HuH-7.5 (cell line): ENCODE measurements at regions not wholly inside any gene's neighbourhood (a gene's known extent, or its start where the extent isn't known, plus 50 kb on each side); places are given as distances from the start of the nearest gene placed in this dataset.

ENCODE experiments used
- DNase-seq: peaks from one replicate; pipeline ENCODE4 v3.0.0; 2011; ENCODE audit warnings: low spot score

DNA sequence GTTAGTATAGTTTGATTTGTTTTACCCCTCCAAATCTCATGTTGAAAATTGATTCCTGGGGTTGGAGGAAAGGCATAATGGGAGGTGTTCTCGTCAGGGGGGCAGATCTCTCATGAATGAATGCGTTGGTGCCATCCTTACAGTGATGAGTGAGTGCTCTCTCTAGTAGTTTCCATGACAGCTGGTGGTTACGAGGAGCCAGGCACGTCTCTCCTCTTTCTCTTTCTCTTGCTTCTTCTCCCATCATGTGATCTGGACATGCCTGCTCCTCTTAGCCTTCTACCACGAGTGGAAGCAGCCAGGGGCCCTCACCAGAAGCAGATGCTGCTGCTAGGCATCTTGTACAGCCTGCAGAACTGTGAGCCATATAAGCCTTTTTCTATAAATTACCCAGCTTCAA, 454.1 kb downstream of the EFNA5 start:
- no peak for DNase-seq

DNA sequence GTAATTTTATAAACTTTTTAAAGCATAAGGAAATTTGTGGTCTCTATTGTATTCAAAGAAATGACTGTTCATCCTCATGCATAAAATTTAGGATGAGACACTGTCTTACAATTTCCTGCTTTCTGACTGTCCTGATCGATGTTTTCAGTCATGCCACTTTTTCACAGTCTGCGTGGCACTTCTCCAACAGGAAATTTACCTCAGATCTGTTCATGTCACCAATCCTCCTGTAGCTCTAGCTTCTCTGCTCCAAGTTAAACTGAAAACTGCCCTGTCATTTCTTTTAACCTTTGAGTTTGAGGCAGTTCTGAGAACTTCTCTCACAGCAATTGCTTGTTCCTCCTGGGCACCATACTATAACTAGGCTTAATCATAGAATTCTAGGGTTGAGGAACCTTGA, 455.1 kb downstream of the EFNA5 start:
- no peak for DNase-seq

DNA sequence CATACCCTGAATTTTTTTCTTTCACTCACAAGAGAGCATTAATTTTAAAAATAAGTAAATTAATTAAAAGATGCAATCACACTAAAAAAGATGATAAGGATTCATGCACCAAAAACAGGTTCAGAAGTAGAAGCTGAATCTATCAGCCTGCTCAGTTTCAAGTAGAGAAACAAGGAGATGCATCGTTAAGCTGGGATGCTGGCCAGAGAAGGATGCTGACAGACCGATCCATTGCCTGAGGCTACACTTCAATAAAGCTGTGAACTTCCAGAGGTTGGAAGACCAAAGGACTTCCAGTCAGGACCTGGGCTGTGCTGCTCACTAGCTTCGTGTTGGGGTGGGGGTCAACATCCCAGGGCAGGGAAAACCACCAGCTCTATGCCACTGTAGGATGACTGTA, 457.7 kb downstream of the EFNA5 start:
- DNase-seq, result no peak

DNA sequence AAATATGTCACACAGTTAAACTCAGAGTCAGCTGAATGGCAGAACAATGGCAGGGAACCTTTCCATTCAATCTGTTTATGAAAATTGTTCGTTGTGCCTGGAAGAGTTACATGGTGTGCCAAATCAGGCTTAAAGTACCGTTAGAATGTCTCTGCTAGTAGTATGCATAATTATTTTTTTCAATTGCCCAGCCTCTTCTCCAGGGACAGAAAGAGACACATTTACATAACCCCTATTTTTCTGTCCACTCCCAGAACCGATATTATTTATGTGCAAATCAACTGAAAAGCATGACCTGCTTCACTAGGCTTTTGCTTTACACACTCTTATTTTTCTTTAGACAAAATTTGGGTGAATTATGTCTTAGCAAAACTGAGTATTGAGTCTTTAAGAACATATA, 459.1 kb downstream of the EFNA5 start:
- no peak for DNase-seq

DNA sequence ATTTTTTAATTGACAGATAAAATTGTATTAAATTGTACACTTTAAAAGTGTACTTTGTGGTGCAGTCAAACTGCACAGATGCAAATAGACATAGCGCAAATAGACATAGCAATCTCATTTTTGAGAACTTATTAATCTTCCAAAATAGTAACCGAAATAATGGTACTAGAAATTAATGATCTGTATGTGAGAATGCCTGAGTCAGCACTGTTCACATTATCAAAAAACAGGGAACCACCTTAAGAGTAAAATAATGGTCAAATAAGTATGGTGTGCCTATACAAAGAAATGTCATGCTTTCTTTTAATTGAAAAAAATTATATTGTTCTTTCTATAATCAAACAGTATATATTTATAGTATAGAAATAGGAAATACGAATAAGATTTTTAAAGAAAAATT, 461.9 kb downstream of the EFNA5 start:
- no peak for DNase-seq

DNA sequence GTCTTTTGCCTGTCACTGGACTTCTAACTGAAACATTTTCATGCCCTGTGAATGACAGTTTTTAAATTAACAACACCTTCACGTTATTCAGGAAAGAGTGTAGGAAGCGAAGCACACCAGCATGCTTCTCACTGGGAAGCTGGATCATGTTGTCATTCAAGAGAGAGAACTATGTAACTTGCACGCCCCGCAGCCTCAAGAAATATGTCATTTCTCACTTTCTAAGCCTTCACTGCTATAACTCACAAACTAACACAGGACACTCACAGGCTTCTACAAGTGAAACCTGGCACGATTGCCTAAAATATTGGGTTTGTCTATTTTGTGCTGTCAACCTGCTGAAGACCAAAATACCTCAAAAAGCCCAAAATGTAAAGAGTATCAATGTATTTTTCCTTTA, 466.3 kb downstream of the EFNA5 start:
- DNase-seq, result no peak

DNA sequence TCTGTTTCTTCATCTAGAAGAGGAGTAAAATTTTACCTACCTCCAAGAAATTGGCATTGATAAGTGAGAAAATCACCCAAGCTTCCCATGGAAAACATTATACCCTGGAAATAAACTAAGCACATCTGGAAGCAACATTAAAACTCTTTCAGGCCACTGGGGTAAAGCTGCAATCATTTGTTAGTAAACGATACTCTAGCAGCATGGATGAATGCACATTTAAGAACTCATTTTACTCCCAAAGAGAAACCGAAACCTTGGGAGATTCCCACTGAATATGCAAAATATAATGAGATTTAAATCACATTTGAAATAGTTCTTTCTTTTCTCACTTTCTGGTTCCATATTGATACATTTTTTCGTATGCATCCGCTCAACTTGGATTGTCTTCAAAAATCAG, 467.5 kb downstream of the EFNA5 start:
- no peak for DNase-seq

DNA sequence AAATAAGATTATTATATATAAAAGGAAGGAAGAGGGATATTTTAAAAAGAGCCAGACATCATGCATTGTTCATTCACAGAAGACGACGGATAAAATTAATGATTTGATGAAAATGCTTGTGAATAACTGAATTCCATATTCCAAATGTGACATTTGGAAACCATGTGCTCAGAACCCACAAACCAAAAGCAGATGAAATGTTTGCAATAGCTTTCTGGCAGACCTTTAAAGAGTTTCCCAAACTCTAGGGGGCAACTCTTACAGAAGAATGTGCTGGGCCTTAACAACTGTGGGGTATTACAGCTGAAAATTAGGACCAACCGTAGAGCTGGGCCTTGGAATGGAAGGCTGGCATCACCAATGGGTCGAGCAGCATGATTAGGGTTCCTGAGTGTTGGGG, 471.0 kb downstream of the EFNA5 start:
- no peak for DNase-seq

DNA sequence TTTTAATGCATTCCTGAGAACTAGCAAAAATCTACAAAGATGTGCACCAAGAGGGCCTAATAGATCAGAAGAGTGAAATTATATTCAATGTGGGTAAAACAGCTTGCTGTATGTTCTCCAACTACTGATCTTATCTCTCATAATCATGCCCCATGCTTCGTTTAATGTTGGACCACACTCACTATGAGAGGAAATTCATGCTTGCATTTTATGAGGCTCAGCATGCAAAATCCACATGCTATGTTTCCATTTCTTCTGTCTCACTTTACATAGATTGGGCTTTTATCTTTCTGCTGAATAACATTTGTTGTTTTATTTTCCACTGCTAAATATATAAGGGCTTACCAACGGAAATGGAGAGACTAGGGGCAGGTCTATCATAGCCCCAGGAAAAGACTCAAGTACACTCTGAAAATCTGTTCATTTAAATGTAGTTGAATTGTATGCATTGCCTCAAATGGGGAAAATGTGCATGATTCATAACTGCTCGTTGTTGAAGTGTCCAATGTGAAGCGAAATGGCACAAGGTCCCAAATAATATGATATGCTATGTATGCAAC, 474.2 kb downstream of the EFNA5 start:
- DNase-seq, result no peak

DNA sequence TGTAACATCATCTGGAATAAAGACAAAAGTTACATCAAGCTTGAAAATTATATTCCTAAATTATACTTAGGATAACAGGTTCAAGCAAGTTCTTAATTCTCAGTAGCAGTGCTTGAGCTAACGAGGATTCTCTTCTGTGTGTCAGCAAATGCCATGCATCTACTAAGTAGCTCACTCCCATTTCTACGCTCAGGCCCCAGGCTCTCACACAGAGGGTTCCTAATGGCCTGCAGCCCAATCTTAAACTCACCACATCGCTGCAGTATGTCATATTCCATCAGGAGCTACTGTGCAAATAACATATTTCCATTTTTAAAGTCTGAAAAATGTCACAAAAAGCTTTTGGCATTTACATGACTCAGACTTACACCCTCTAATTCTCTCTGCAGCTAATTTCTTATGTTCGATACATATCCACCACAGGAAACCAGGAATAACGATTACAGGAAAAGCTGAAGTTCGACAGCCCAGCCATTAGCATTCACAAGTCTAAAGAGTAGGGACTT, 474.8 kb downstream of the EFNA5 start:
- DNase-seq, result no peak

DNA sequence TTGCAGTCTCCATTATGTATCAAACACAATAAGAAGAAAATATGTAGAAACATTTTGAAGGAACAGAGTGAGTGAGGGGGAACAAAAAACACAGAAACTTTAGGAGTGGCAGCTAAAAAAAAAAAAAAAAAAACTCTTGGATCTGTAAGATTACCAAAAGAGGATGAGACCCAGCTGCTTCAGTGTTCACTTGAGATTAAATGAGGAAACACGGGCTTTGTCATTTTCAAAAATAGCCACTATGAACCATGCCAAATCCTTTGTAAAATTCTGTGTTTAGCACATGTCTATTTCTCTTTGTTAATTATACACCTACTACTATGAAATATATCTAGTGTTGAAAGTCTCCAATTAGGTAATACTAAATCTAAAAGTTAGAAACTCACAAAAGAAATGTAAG, 485.9 kb downstream of the EFNA5 start:
- no peak for DNase-seq

DNA sequence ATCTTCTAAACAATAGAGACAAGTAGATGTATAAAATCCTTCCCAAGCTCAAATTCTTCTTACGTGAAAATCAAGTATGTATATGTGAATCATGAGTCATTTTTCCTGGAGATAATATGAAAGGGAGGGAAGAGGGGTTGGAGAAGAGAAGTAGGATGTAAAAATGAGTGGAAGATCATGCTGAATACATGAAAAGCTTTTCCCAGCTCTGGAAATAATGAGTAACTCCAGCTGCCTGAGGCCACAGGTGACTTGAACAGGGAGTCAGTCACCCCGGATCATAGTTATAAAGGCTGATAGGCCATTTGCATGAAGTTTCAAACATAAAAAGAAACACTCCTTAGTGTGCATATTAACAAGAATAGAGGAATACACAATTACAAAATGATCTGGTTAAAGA, 486.7 kb downstream of the EFNA5 start:
- no peak for DNase-seq

DNA sequence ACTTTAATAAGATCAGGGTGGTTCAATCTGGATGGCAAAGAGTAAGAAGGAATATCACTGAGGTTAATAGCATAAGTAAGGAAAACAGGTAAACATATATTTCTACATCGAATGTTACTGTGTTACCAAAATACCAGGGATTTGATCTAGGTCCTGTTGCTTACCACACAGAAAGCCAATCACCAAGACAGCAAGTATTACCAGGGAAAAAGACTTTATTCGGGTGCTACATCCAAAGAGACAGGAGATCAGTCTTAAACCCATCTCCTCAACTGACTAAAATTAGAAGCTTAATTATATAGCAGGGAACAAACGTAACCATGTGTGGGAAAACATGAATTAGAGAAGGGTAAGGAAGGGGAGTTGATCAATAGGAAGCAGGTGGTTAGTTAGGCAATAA, 500.1 kb downstream of the EFNA5 start:
- DNase-seq, result no peak

DNA sequence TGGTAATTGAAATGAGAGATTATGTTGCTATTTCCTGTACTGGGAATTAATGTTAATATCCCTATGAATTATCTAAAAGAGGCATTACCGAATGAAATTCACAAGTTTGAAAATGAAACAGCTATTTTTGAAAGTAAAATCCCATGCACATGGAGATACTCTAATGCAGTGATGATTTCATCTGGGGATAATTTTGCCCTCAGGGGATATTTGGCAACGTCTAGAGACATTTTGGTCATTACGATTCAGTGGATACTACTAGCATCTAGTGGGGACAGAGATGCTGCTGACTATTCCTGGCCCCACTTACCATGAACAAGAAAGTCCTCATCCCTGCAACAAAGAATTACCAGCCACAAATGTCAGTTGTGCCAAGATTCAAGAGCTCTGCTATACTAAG, 500.9 kb downstream of the EFNA5 start:
- no peak for DNase-seq

DNA sequence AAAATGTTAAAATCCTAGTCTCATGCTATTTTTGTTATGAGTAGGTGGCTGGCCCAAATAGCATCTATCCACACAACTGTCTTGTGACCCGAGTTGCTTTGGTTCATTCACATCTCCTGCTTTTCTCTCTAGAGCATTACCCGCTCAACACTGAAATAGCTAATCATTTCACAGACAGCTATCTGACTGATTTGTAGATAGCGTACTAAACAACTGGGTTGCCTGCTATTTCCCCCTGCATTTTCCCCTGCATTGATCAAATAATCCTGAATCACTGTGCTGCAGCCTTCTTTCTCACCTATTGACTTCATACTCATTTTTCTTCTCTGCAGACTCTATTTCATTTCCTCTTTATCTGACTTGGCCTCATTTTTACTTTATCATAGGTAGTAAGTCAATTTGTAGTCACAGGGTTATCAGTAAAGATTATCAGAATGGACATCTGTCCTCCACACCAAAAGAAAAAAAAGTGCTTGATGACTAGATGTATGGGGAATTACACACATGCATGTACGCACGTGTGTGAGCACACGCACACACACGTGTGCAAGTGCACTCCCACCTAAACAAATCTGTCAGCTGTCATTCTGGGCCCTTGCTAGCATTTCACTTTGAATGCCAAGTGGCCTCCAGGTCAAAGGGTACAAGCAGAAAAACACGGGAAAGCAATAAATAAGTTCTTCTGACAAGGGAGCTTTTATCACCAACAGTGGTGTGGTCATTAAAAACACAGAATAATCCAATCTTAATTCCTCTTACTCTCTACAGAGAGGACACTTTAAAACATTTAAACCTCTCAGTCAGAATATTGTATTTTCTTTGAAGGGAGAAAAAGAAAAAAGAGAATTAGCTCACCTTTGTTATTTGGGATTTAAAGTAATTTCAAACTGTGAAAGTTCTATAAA, 501.6 kb downstream of the EFNA5 start:
- DNase-seq, result no peak

DNA sequence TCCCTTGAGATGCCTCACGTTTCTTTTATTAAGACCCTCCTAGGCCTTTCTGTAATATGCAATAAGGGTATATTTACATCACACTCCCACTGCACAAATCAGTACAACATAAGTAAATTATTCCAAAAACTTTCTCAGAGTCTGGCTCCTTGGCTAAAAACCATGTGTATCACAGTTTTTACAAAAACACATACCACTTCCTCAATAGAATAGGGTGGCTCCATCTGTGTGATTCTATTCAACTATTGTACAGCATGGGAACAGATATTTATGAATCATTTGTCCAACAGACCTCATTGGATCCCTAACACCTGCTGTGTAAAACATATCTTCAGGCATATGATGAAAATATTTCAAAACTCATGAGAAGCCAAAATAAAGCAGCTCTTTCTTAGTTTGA, 502.7 kb downstream of the EFNA5 start:
- no peak for DNase-seq

DNA sequence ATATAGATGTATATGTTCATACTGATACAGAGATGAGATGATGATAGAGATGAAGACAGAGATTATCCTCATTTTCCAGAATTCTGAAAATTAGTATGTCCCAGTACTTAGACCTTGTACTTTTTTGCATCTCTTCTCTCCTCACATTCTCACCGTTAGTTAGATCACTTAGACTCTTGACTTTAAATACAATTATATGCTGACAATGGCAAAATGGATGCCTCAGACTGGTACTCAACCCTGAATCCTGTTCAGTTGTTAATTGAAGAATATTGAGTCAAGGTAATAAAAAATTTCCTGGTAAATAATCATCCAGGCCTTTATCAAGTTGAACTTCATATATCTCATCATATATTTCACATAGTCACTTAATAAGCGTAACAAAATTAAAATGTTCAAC, 505.4 kb downstream of the EFNA5 start:
- DNase-seq, result no peak

DNA sequence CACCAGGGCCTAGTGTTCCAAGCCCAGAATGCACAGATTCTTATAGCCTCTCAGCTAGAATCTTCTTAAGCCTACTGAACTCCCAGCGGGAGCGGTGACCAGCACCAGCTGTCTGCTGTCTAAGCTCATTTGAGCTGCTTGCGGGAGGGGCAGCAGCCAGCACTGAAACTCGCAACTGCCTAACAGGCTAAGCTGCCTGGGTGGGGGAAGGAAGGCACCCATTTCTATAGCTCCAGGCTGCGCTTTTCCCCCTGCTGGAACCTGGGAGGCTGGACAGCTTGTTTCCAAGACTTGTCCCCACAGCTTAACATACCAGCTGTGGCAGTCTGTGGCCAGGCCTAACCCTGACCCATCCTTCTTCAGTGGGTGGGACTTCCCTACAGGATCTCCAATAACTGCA, 512.9 kb downstream of the EFNA5 start:
- no peak for DNase-seq

DNA sequence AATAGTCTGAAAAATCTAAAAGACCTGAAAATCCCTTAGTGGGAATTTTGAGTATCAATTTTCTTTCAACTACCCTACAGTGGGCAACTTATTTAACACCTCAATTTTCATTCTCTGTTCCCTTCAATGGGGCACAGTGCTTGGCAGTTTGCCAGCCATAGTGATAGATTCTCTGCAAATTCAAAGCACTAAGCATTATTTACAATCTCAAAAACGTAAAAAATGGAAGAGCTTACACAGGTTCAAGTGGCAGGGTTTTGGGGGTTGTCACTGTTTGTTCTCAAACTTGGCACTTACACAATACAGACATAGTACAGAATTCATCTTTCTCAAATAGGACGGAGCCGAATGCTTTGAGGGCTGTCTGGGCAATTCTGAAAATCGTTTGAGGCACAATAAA, 515.0 kb downstream of the EFNA5 start:
- DNase-seq, result no peak

DNA sequence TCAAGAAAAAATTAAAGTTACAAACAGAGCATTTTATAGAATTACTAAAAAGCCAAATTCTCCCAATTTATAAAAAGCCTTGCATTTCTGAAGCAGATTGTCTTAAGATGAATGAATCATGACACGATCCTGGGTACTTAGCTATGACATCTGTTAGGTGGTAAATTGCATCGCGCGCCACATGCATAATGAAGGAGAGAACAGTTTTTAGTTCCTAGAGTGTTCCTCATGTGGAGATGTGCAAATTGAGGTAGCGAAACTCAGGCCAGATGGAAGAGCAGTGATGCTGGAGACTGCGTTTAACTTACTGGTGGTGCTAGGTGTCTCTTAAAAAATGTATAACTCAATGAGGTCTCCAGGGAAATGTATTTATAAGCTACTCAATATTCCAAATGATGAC, 516.1 kb downstream of the EFNA5 start:
- DNase-seq, result no peak

DNA sequence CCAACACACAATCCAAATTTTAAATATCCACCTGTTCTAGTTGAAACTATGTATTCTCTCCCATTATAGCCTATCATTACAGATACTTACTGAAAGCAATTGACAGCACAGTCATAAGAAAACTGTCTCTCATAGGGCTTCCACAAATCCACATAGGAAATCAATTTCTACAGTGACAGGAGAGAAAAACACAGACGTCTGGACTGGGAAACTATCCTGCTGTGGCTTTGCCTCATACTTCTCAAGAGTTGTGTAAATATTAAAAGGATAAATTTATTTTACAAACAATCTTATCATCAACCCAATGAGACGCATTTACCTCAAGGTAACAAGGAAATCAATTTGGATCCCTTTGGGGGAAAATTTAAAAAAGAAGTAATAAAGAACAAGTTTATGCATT, 517.5 kb downstream of the EFNA5 start:
- DNase-seq, result no peak

DNA sequence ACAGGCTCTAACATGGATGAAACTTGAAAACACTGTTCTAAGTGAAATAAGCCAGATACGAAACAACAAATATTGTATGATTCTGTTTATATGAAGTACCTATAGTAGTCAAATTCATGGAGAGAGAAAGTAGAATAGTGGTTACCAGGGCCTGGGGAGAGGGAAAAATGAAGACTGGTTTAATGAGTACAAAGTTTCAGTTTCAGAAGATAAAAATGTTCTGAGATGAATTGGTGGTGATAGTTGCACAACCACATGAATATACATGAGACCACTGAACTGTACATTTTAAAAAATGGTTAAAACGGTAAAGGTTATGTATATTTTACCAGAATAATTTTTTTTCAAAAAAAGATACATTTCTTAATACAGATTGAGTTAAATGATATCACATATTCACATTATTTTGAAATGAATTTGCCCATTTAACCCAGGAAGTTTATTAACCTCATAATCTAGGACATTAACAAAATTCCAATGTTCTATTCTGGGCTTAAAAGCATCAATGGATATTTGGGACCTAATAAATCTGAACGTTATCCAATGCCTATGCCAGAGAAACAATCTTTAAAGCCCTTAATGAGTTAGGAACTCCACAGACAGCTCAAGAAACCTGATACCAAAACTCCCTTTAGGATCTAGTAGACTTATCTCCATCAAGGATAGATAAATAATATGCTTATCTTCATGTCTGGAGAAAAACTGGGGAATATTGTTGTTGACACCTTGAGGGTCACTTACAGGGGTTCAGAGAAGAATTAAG, 521.3 kb downstream of the EFNA5 start:
- DNase-seq, result no peak

DNA sequence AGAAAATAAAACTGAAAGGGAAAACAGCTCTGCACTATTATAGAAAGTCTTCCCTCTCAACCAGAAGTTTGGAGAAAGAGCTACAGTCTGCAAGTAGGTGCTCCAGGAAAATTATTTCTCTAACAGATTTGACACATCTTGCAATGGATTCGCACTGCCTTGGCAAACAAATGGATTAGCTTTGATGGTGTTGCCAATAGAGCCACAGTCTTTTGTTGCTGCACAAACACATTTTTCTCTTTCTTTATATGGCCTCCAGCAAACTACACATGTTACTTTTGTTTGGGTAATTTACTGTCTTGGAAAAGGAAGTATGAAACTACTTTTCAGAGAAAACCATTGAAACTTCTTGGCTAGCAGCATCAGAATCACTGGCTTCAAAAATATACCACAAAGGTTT, 523.1 kb downstream of the EFNA5 start:
- no peak for DNase-seq
